ENCODE measurements at regions not wholly inside any gene's neighbourhood (a gene's known extent, or its start where the extent isn't known, plus 50 kb on each side); places are given as distances from the start of the nearest gene placed in this dataset.

GRCh38 chr13:74206061-74206561 is 71.9 kb upstream of the KLF12 start:
- TF ChIP-seq CTCF (IDR thresholded peaks at IDR 0.05; ENCODE audit: low read length) (no peak), EZH2 (IDR thresholded peaks at IDR 0.05; ENCODE audit: borderline replicate concordance, low read length) (no peak)

All from OCI-LY1 (cell line).